ENCODE measurements at regions not wholly inside any gene's neighbourhood (a gene's known extent, or its start where the extent isn't known, plus 50 kb on each side); places are given as distances from the start of the nearest gene placed in this dataset.
"Not testable (repeated sequence)": the region's sequence is repeated elsewhere in the genome, so short reads cannot be mapped to it uniquely, and the experiment has no call there.

GRCh38 chr21:41611966-41612606, 104.1 kb upstream of the TMPRSS2 start:
- no peak overlapping the region for H3K4me3 ChIP-seq (ENCODE audit: low read depth, low read length)
- no peaks in the 10 kb centered on the region for H3K4me1 ChIP-seq (ENCODE audit: insufficient read depth)
- 47% methylated on average over 10 of the region's 10 CpGs for WGBS
- no peak for DNase-seq (ENCODE audit: extremely low spot score)
- no peak overlapping the region for H3K27ac ChIP-seq (ENCODE audit: low read depth)
- no peaks in the 10 kb centered on the region for H3K36me3 ChIP-seq (ENCODE audit: insufficient read depth)

- DNase-seq (ENCODE audit: extremely low spot score): no peak
- no peak overlapping the region for H3K27ac ChIP-seq (ENCODE audit: low read depth)
Observed at GRCh38 chr21:41611441-41611840, 103.5 kb upstream of the TMPRSS2 start.

GRCh38 chr21:41610840-41611115, 102.8 kb upstream of the TMPRSS2 start:
- not testable (repeated sequence) for H3K4me1 ChIP-seq (ENCODE audit: insufficient read depth); DNase-seq (ENCODE audit: extremely low spot score); H3K4me3 ChIP-seq (ENCODE audit: low read depth, low read length); H3K36me3 ChIP-seq (ENCODE audit: insufficient read depth); H3K27ac ChIP-seq (ENCODE audit: low read depth)
- 84% methylated on average over 12 of the region's 12 CpGs for WGBS

More at GRCh38 chr21:41611441-41611840, 103.5 kb upstream of the TMPRSS2 start:
- no peaks in the 10 kb centered on the region for H3K36me3 ChIP-seq (ENCODE audit: insufficient read depth)
- H3K4me3 ChIP-seq (ENCODE audit: low read depth, low read length): no peak overlapping the region
- 71% methylated on average over 5 of the region's 5 CpGs for WGBS
- H3K4me1 ChIP-seq (ENCODE audit: insufficient read depth): no peaks in the 10 kb centered on the region

GRCh38 chr21:41610042-41610839, 102.3 kb upstream of the TMPRSS2 start:
- Histone ChIP-seq H3K36me3 (ENCODE audit: insufficient read depth) (no peaks in the 10 kb centered on the region), H3K4me1 (ENCODE audit: insufficient read depth) (no peaks in the 10 kb centered on the region), H3K4me3 (ENCODE audit: low read depth, low read length) (no peak overlapping the region), H3K27ac (ENCODE audit: low read depth) (no peak overlapping the region)
- 61% methylated on average over 20 of the region's 20 CpGs for WGBS
- no peak for DNase-seq (ENCODE audit: extremely low spot score)

- no peaks in the 10 kb centered on the region for H3K36me3 ChIP-seq (ENCODE audit: insufficient read depth)
- H3K4me1 ChIP-seq (ENCODE audit: insufficient read depth): no peaks in the 10 kb centered on the region
- no peak for DNase-seq (ENCODE audit: extremely low spot score)
- WGBS: 77% methylated on average over 4 of the region's 4 CpGs
- no peak overlapping the region for H3K27ac ChIP-seq (ENCODE audit: low read depth)
- no peak overlapping the region for H3K4me3 ChIP-seq (ENCODE audit: low read depth, low read length)
Observed at GRCh38 chr21:41606706-41607105, 98.7 kb upstream of the TMPRSS2 start.

- no peak for DNase-seq (ENCODE audit: extremely low spot score)
- WGBS: 91% methylated on average over 10 of the region's 10 CpGs
- no peaks in the 10 kb centered on the region for H3K36me3 ChIP-seq (ENCODE audit: insufficient read depth)
Observed at GRCh38 chr21:41605934-41606285, 98.0 kb upstream of the TMPRSS2 start.

GRCh38 chr21:41605178-41605933, 97.4 kb upstream of the TMPRSS2 start:
- Histone ChIP-seq H3K27ac (ENCODE audit: low read depth) (no peak overlapping the region), H3K36me3 (ENCODE audit: insufficient read depth) (no peaks in the 10 kb centered on the region), H3K4me1 (ENCODE audit: insufficient read depth) (no peaks in the 10 kb centered on the region), H3K4me3 (ENCODE audit: low read depth, low read length) (no peak overlapping the region)
- no peak for DNase-seq (ENCODE audit: extremely low spot score)
- 74% methylated on average over 20 of the region's 20 CpGs for WGBS

More at GRCh38 chr21:41605934-41606285, 98.0 kb upstream of the TMPRSS2 start:
- no peak overlapping the region for H3K27ac ChIP-seq (ENCODE audit: low read depth)
- H3K4me1 ChIP-seq (ENCODE audit: insufficient read depth): no peaks in the 10 kb centered on the region
- H3K4me3 ChIP-seq (ENCODE audit: low read depth, low read length): no peak overlapping the region

- Histone ChIP-seq H3K4me1 (ENCODE audit: insufficient read depth) (no peaks in the 10 kb centered on the region), H3K36me3 (ENCODE audit: insufficient read depth) (no peaks in the 10 kb centered on the region), H3K4me3 (ENCODE audit: low read depth, low read length) (no peak overlapping the region), H3K27ac (ENCODE audit: low read depth) (no peak overlapping the region)
- 78% methylated on average over 12 of the region's 12 CpGs for whole genome bisulfite sequencing
- DNase-seq (ENCODE audit: extremely low spot score): no peak
Observed at GRCh38 chr21:41604583-41605041, 96.7 kb upstream of the TMPRSS2 start.

- DNase-seq (ENCODE audit: extremely low spot score): no peak
- Histone ChIP-seq H3K27ac (ENCODE audit: low read depth) (no peak overlapping the region), H3K4me1 (ENCODE audit: insufficient read depth) (no peaks in the 10 kb centered on the region), H3K4me3 (ENCODE audit: low read depth, low read length) (no peak overlapping the region), H3K36me3 (ENCODE audit: insufficient read depth) (no peaks in the 10 kb centered on the region)
- 75% methylated on average over 8 of the region's 8 CpGs for WGBS
Observed at GRCh38 chr21:41603476-41603875, 95.5 kb upstream of the TMPRSS2 start.

- H3K36me3 ChIP-seq (ENCODE audit: insufficient read depth): no peaks in the 10 kb centered on the region
- H3K4me3 ChIP-seq (ENCODE audit: low read depth, low read length): no peak overlapping the region
- WGBS: 66% methylated on average over 14 of the region's 14 CpGs
- DNase-seq (ENCODE audit: extremely low spot score): no peak
- no peaks in the 10 kb centered on the region for H3K4me1 ChIP-seq (ENCODE audit: insufficient read depth)
- H3K27ac ChIP-seq (ENCODE audit: low read depth): no peak overlapping the region
Observed at GRCh38 chr21:41602531-41602930, 94.6 kb upstream of the TMPRSS2 start.

- no peaks in the 10 kb centered on the region for H3K36me3 ChIP-seq (ENCODE audit: insufficient read depth)
- no peak overlapping the region for H3K4me3 ChIP-seq (ENCODE audit: low read depth, low read length)
- no peak for DNase-seq (ENCODE audit: extremely low spot score)
- H3K27ac ChIP-seq (ENCODE audit: low read depth): no peak overlapping the region
- no peaks in the 10 kb centered on the region for H3K4me1 ChIP-seq (ENCODE audit: insufficient read depth)
- WGBS: 36% methylated on average over 11 of the region's 11 CpGs
Observed at GRCh38 chr21:41601573-41602368, 93.8 kb upstream of the TMPRSS2 start.

- H3K27ac ChIP-seq (ENCODE audit: low read depth): no peak overlapping the region
- no peaks in the 10 kb centered on the region for H3K4me1 ChIP-seq (ENCODE audit: insufficient read depth)
- H3K4me3 ChIP-seq (ENCODE audit: low read depth, low read length): no peak overlapping the region
- no peaks in the 10 kb centered on the region for H3K36me3 ChIP-seq (ENCODE audit: insufficient read depth)
- WGBS: 90% methylated on average over 10 of the region's 10 CpGs
- no peak for DNase-seq (ENCODE audit: extremely low spot score)
Observed at GRCh38 chr21:41600961-41601572, 93.1 kb upstream of the TMPRSS2 start.

GRCh38 chr21:41600556-41600955, 92.6 kb upstream of the TMPRSS2 start:
- no peaks in the 10 kb centered on the region for H3K36me3 ChIP-seq (ENCODE audit: insufficient read depth)
- no peak overlapping the region for H3K4me3 ChIP-seq (ENCODE audit: low read depth, low read length)
- no peak for DNase-seq (ENCODE audit: extremely low spot score)
- no peak overlapping the region for H3K27ac ChIP-seq (ENCODE audit: low read depth)
- 84% methylated on average over 9 of the region's 9 CpGs for WGBS
- H3K4me1 ChIP-seq (ENCODE audit: insufficient read depth): no peaks in the 10 kb centered on the region

Measured in urinary bladder (tissue), 3 donors.